K562 (cell line): ENCODE measurements at regions not wholly inside any gene's neighbourhood (a gene's known extent, or its start where the extent isn't known, plus 50 kb on each side); places are given as distances from the start of the nearest gene placed in this dataset.

Experiments
- KLF13 ChIP-seq: fragments of 450-650 bp; IDR thresholded peaks from 2 replicates; pipeline ENCODE4 v1.6.1; 2016; ENCODE audit warnings: missing genetic modification characterization, low read depth, mild to moderate bottlenecking, missing compliant biosample characterization, moderate library complexity, borderline replicate concordance
- PHF20 ChIP-seq: fragments of 450-650 bp; IDR thresholded peaks from 2 replicates; pipeline ENCODE4 v1.6.1; 2018; ENCODE audit not compliant: partially characterized antibody
- SP1 ChIP-seq: sonication (generic); formaldehyde crosslinking; IDR thresholded peaks from 2 replicates; pipeline ENCODE4 v1.8.1; 2022; ENCODE audit warnings: mild to moderate bottlenecking, missing genetic modification reagents

DNA sequence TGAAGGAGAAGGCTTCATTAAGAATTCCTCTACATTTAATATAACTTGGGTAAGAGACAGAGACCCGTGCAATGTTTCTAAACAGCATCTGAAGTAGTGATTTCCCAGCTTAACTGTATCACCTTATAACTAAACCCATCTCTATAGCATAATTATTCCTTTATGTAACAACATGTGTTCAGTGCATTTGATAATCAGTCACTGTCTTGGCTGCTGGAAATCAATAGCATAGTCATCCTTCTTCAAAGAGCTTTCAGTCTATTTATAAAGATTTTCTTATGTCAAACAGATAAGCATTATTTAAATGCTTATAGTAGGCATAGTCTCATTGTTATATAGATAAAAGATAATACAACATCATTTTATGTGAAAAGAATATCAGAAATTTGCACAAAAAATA, 80.1 kb upstream of the TYRP1 start:
- no peak for TF ChIP-seq KLF13 (tag)
- no peak for TF ChIP-seq SP1
- no peak for TF ChIP-seq PHF20
